PC-9 (cell line): ENCODE measurements at regions not wholly inside any gene's neighbourhood (a gene's known extent, or its start where the extent isn't known, plus 50 kb on each side); places are given as distances from the start of the nearest gene placed in this dataset.

Experiments
- BruUV-seq: library from RNA; stranded (reverse); fragments of 400-500 nt; replicated peaks from 2 replicates; lab custom pipeline; 2021; lab: Mats Ljungman, UMichigan
- CTCF ChIA-PET: fragments of 300-600 bp; sonication (Branson Sonifier 250); formaldehyde crosslinking; loops from one replicate; lab custom pipeline; 2022; ENCODE audit warnings: antibody characterized with exemption; lab: Charles Lee
- POLR2A ChIA-PET: fragments of 300-600 bp; sonication (Branson Sonifier 250); formaldehyde crosslinking; loops from one replicate; lab custom pipeline; 2022; ENCODE audit warnings: antibody characterized with exemption; ENCODE audit not compliant: unreplicated experiment; lab: Charles Lee
- DNase-seq, 2 experiments: peaks; one replicate each; pipeline versions ENCODE4 v3.0.0 to v3.0.0-alpha.2; 2015 to 2022; ENCODE audit warnings: mixed read lengths in 1 of 2
- H2AFZ ChIP-seq: fragments of 200-600 bp; sonication (generic); 2 replicates; pipeline ENCODE4 v1.8.1; 2017; ENCODE audit warnings: antibody characterized with exemption
- H3F3A ChIP-seq: fragments of 200-600 bp; sonication (generic); 2 replicates; pipeline ENCODE4 v1.8.1; 2017; ENCODE audit warnings: antibody characterized with exemption, mild to moderate bottlenecking, low read depth; ENCODE audit not compliant: insufficient read depth
- H3K27ac ChIP-seq: fragments of 200-600 bp; sonication (generic); 2 replicates; pipeline ENCODE4 v1.6.1; 2016; ENCODE audit warnings: mixed run types
- H3K27me3 ChIP-seq: fragments of 200-600 bp; sonication (generic); 2 replicates; pipeline ENCODE4 v1.6.1; 2016; ENCODE audit warnings: low read depth, mixed run types; ENCODE audit not compliant: insufficient read depth
- H3K36me3 ChIP-seq: fragments of 200-600 bp; sonication (generic); 2 replicates; pipeline ENCODE4 v1.6.1; 2016; ENCODE audit warnings: low read depth, mixed run types
- H3K4me1 ChIP-seq: fragments of 200-600 bp; sonication (generic); replicated peaks from 2 replicates; pipeline ENCODE4 v1.6.1; 2016; ENCODE audit warnings: mixed run types; ENCODE audit not compliant: insufficient read depth
- H3K4me2 ChIP-seq: fragments of 200-600 bp; sonication (generic); 2 replicates; pipeline ENCODE4 v1.6.1; 2017; ENCODE audit warnings: mixed run types
- H3K4me3 ChIP-seq: fragments of 200-600 bp; sonication (generic); 2 replicates; pipeline ENCODE4 v1.6.1; 2016; ENCODE audit warnings: mixed run types
- H3K79me2 ChIP-seq: fragments of 200-600 bp; sonication (generic); 2 replicates; pipeline ENCODE4 v1.6.1; 2017; ENCODE audit warnings: low read depth, mixed run types
- H3K9me2 ChIP-seq: fragments of 200-600 bp; sonication (generic); 2 replicates; pipeline ENCODE4 v1.8.1; 2017; ENCODE audit warnings: mild to moderate bottlenecking; ENCODE audit not compliant: insufficient read depth
- H3K9me3 ChIP-seq: fragments of 200-600 bp; sonication (generic); 2 replicates; pipeline ENCODE4 v1.8.1; 2016; ENCODE audit warnings: low read depth; ENCODE audit not compliant: insufficient read depth
- H4K20me1 ChIP-seq: fragments of 200-600 bp; sonication (generic); 2 replicates; pipeline ENCODE4 v1.8.1; 2017; ENCODE audit not compliant: insufficient read depth
- CTCF ChIP-seq: fragments of 200-600 bp; sonication (generic); conservative IDR thresholded peaks from 2 replicates; pipeline ENCODE4 v1.6.1; 2017; ENCODE audit warnings: mixed run types, antibody characterized with exemption, mild to moderate bottlenecking, moderate library complexity
- EZH2 ChIP-seq: fragments of 200-600 bp; sonication (generic); IDR thresholded peaks from 2 replicates; pipeline ENCODE4 v1.8.0; 2017; ENCODE audit warnings: antibody characterized with exemption, low read depth
- intact Hi-C: fragments of 100-400 bp; cut with micrococcal nuclease; formaldehyde crosslinking; loops from one replicate; pipeline ENCODE4 v1.10.0; 2022; ENCODE audit not compliant: unreplicated experiment

- Histone ChIP-seq H3K4me3 (no peak overlapping the region), H4K20me1 (no peaks in the 10 kb centered on the region), H3K36me3 (no peaks in the 10 kb centered on the region), H3K4me2 (no peak overlapping the region), H3K27ac (no peak overlapping the region), H3K27me3 (no peaks in the 10 kb centered on the region), H3K4me1 (no peaks in the 10 kb centered on the region), H3K79me2 (no peaks in the 10 kb centered on the region), H3K9me3 (no peaks in the 10 kb centered on the region; the same call in 1 of the 2 replicates), H2AFZ (no peak overlapping the region), H3K9me2 (no peaks in the 10 kb centered on the region), H3F3A (no peaks in the 10 kb centered on the region)
- BruUV-seq: no TSS peak
- ChIA-PET CTCF (no interaction called here), POLR2A (no interaction called here)
- intact Hi-C loops: loop anchor here (10.0 kb wide), 1 partner anchor 214 kb away; the partner anchor contains the start of gene FAM83B
- TF ChIP-seq EZH2: no peak
- no peak for TF ChIP-seq CTCF
- no peak for DNase-seq
Observed at GRCh38 chr6:55058682-55059081, 115.6 kb upstream of the HCRTR2 start.

- no peaks in the 10 kb centered on the region for H3K9me3 ChIP-seq
- no peak overlapping the region for H3K4me2 ChIP-seq
- no peaks in the 10 kb centered on the region for H3K36me3 ChIP-seq
- H3K27me3 ChIP-seq: no peaks in the 10 kb centered on the region
- no peak overlapping the region for H3K27ac ChIP-seq
- no peak overlapping the region for H3K4me3 ChIP-seq
- ChIA-PET POLR2A (no interaction called here), CTCF (no interaction called here)
- TF ChIP-seq EZH2 (no peak), CTCF (no peak)
- intact Hi-C loops: no loop called here
- no peaks in the 10 kb centered on the region for H3F3A ChIP-seq
- no TSS peak for BruUV-seq
- H3K9me2 ChIP-seq: no peaks in the 10 kb centered on the region
- H3K4me1 ChIP-seq: no peaks in the 10 kb centered on the region
- no peak for DNase-seq
- H4K20me1 ChIP-seq: no peaks in the 10 kb centered on the region
- H2AFZ ChIP-seq: no peak overlapping the region
- no peaks in the 10 kb centered on the region for H3K79me2 ChIP-seq
Observed at GRCh38 chr6:55064711-55065420, 109.4 kb upstream of the HCRTR2 start.

- no peaks in the 10 kb centered on the region for H3K27me3 ChIP-seq
- no peak overlapping the region for H3K4me2 ChIP-seq
- H3K9me2 ChIP-seq: no peaks in the 10 kb centered on the region
- no peak overlapping the region for H2AFZ ChIP-seq
- H3K79me2 ChIP-seq: no peaks in the 10 kb centered on the region
- intact Hi-C loops: loop anchor here (2.0 kb wide), 2 partner anchors 350 to 1082 kb away; no protein-coding TSS in a partner anchor
- H3K4me1 ChIP-seq: no peaks in the 10 kb centered on the region
- ChIA-PET POLR2A (no interaction called here), CTCF (interaction anchor here (1.6 kb wide), 1 partner anchor 351 kb away, joined by 8 read pairs; no protein-coding TSS in a partner anchor)
- H3K9me3 ChIP-seq: no peaks in the 10 kb centered on the region
- no peaks in the 10 kb centered on the region for H3K36me3 ChIP-seq
- TF ChIP-seq CTCF (peak; percentile 86), EZH2 (no peak)
- no peak overlapping the region for H3K27ac ChIP-seq
- no peak overlapping the region for H3K4me3 ChIP-seq
- no TSS peak for BruUV-seq
- no peaks in the 10 kb centered on the region for H4K20me1 ChIP-seq
- H3F3A ChIP-seq: no peaks in the 10 kb centered on the region
- DNase-seq: peak in 1 of 2 experiments; percentile 18
Observed at GRCh38 chr6:55069132-55069781, 105.1 kb upstream of the HCRTR2 start.
